Vagina (tissue), 2 donors: ENCODE measurements at regions not wholly inside any gene's neighbourhood (a gene's known extent, or its start where the extent isn't known, plus 50 kb on each side); places are given as distances from the start of the nearest gene placed in this dataset.

Source experiments
- CTCF ChIP-seq, 3 experiments: fragments of 450-650 bp in 2 of 3; fragments of 200-600 bp in 1 of 3; sonication (generic) in 1 of 3; IDR thresholded peaks; one replicate each; pipeline ENCODE4 v1.5.1; 2017 to 2019; ENCODE audit warnings: antibody characterized with exemption in 3 of 3, mild to moderate bottlenecking in 2 of 3, moderate library complexity in 2 of 3
- POLR2AphosphoS5 ChIP-seq, 2 donors: sonication (generic); formaldehyde crosslinking; IDR thresholded peaks; one replicate each; pipeline ENCODE4 v1.9.0; 2017; ENCODE audit warnings: antibody characterized with exemption in 2 of 2, mild to moderate bottlenecking in 2 of 2, low read depth in 1 of 2; ENCODE audit not compliant: insufficient read depth in 1 of 2

GRCh38 chr1:102431253-102431652 is 434.5 kb upstream of the OLFM3 start:
- TF ChIP-seq CTCF (IDR thresholded peaks at IDR 0.05) (no peak), POLR2AphosphoS5 (IDR thresholded peaks at IDR 0.05; ENCODE audit: insufficient read depth in 1 of 2, low read depth in 1 of 2) (no peak)
